ENCODE measurements at regions not wholly inside any gene's neighbourhood (a gene's known extent, or its start where the extent isn't known, plus 50 kb on each side); places are given as distances from the start of the nearest gene placed in this dataset.

- no peak overlapping the region for H3K4me3 ChIP-seq
- TF ChIP-seq, protein P1, sequence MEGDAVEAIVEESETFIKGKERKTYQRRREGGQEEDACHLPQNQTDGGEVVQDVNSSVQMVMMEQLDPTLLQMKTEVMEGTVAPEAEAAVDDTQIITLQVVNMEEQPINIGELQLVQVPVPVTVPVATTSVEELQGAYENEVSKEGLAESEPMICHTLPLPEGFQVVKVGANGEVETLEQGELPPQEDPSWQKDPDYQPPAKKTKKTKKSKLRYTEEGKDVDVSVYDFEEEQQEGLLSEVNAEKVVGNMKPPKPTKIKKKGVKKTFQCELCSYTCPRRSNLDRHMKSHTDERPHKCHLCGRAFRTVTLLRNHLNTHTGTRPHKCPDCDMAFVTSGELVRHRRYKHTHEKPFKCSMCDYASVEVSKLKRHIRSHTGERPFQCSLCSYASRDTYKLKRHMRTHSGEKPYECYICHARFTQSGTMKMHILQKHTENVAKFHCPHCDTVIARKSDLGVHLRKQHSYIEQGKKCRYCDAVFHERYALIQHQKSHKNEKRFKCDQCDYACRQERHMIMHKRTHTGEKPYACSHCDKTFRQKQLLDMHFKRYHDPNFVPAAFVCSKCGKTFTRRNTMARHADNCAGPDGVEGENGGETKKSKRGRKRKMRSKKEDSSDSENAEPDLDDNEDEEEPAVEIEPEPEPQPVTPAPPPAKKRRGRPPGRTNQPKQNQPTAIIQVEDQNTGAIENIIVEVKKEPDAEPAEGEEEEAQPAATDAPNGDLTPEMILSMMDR (IDR thresholded peaks at IDR 0.05) = no peak
- no peak for TF ChIP-seq POLR2A (IDR thresholded peaks at IDR 0.05)
- TF ChIP-seq EP300 (IDR thresholded peaks at IDR 0.05) = no peak
- TF ChIP-seq POLR2AphosphoS5 (IDR thresholded peaks at IDR 0.05) = no peak
- no peaks in the 10 kb centered on the region for H3K36me3 ChIP-seq
- no peaks in the 10 kb centered on the region for H3K9me3 ChIP-seq
- no peaks in the 10 kb centered on the region for H3K27me3 ChIP-seq
- H3K4me1 ChIP-seq = no peaks in the 10 kb centered on the region
- WGBS, 2 donors (ENCODE audit: low coverage in 1 of 2) = 79 to 83% methylated on average over 3 to 4 of the region's 4 CpGs
- peak; percentile 78 for ATAC-seq
- H3K27ac ChIP-seq = no peak overlapping the region
These were observed 98.6 kb upstream of the TLE1 start for GRCh38 chr9:81787747-81788632.

GRCh38 chr9:81789721-81790120 is 100.4 kb upstream of the TLE1 start:
- Histone ChIP-seq H3K4me3 (no peak overlapping the region), H3K27ac (no peak overlapping the region), H3K36me3 (no peaks in the 10 kb centered on the region), H3K4me1 (no peaks in the 10 kb centered on the region), H3K27me3 (no peaks in the 10 kb centered on the region), H3K9me3 (no peaks in the 10 kb centered on the region)
- 90 to 91% methylated on average over 1 of the region's 1 CpG for WGBS, 2 donors (ENCODE audit: low coverage in 1 of 2)
- TF ChIP-seq, protein P1 (IDR thresholded peaks at IDR 0.05) = no peak
- TF ChIP-seq POLR2AphosphoS5 (IDR thresholded peaks at IDR 0.05) = no peak
- no peak for TF ChIP-seq POLR2A (IDR thresholded peaks at IDR 0.05)
- TF ChIP-seq EP300 (IDR thresholded peaks at IDR 0.05) = no peak
- ATAC-seq = no peak

DNA sequence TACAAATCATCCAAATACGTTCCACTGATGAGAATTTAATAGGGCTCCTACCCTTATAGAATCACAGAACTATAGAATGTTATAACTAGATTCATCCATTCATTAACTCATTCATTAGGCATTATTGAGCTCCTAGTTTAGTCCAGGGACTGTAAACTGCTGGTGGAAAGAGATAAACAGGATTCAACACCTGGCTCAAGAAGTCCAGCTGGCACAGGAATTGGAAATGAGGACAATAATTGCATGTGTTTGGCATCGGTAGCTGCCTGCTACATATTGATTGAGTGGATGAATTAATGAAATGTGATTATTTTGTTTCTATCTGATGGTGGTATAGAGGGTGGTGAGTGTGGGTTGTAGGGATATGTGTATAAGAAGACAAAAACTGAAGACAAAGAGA is 100.8 kb upstream of the TLE1 start:
- H3K36me3 ChIP-seq = no peaks in the 10 kb centered on the region
- H3K4me3 ChIP-seq = no peak overlapping the region
- ATAC-seq = no peak
- no peaks in the 10 kb centered on the region for H3K27me3 ChIP-seq
- H3K27ac ChIP-seq = no peak overlapping the region
- TF ChIP-seq, protein P1 (IDR thresholded peaks at IDR 0.05) = no peak
- TF ChIP-seq EP300 (IDR thresholded peaks at IDR 0.05) (no peak), POLR2AphosphoS5 (IDR thresholded peaks at IDR 0.05) (no peak), POLR2A (IDR thresholded peaks at IDR 0.05) (no peak)
- no peaks in the 10 kb centered on the region for H3K9me3 ChIP-seq
- no peaks in the 10 kb centered on the region for H3K4me1 ChIP-seq
- WGBS, 2 donors (ENCODE audit: low coverage in 1 of 2) = 76 to 100% methylated on average over 2 of the region's 2 CpGs

- 97 to 100% methylated on average over 5 to 7 of the region's 7 CpGs for WGBS, 2 donors (ENCODE audit: low coverage in 1 of 2)
- Histone ChIP-seq H3K27ac (no peak overlapping the region), H3K4me3 (no peak overlapping the region), H3K9me3 (no peaks in the 10 kb centered on the region), H3K27me3 (no peaks in the 10 kb centered on the region), H3K4me1 (no peaks in the 10 kb centered on the region), H3K36me3 (no peaks in the 10 kb centered on the region)
- ATAC-seq = no peak
- TF ChIP-seq, protein P1 (IDR thresholded peaks at IDR 0.05) = no peak
- TF ChIP-seq EP300 (IDR thresholded peaks at IDR 0.05) = no peak
- TF ChIP-seq POLR2AphosphoS5 (IDR thresholded peaks at IDR 0.05) = no peak
- no peak for TF ChIP-seq POLR2A (IDR thresholded peaks at IDR 0.05)
These were observed 101.7 kb upstream of the TLE1 start for GRCh38 chr9:81791076-81791475.

DNA sequence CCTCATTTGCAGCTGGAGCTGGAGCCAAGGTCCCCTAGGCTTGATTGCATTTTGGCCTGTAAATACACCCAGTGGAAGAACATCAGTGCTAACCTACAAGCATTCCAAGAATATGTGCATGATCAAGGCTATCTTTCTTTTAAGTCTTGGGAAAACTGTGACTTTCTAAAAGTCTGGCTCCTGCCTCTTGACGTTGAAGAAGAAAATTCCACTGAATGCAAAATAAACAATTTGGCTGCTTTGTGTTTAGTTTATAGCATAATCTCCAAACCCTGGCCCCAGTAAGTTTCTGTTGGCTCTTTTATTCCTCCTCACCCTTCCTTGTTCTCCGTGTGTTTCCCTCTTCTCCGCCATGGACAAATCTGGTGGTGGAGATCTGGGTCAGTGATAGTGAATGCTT is 109.3 kb upstream of the TLE1 start:
- WGBS, 2 donors (ENCODE audit: low coverage in 1 of 2) = 30 to 46% methylated on average over 3 of the region's 3 CpGs
- no peak overlapping the region for H3K4me3 ChIP-seq
- H3K27ac ChIP-seq = no peak overlapping the region
- H3K4me1 ChIP-seq = no peaks in the 10 kb centered on the region
- H3K27me3 ChIP-seq = no peaks in the 10 kb centered on the region
- ATAC-seq = no peak
- H3K36me3 ChIP-seq = no peaks in the 10 kb centered on the region
- no peaks in the 10 kb centered on the region for H3K9me3 ChIP-seq
- TF ChIP-seq POLR2A (IDR thresholded peaks at IDR 0.05) = no peak
- TF ChIP-seq, protein P1 (IDR thresholded peaks at IDR 0.05) = no peak
- TF ChIP-seq EP300 (IDR thresholded peaks at IDR 0.05) = no peak
- TF ChIP-seq POLR2AphosphoS5 (IDR thresholded peaks at IDR 0.05) = no peak

Data from gastroesophageal sphincter (tissue), 4 donors.